NOMO-1 (cell line): ENCODE measurements at regions not wholly inside any gene's neighbourhood (a gene's known extent, or its start where the extent isn't known, plus 50 kb on each side); places are given as distances from the start of the nearest gene placed in this dataset.
A peak's percentile ranks its signal among the peaks of the same experiment; 100 is the strongest.

Experiments used
- DNase-seq, 2 experiments: peaks; one replicate each; lab custom pipeline; 2025; ENCODE audit not compliant: unreplicated experiment in 2 of 2; lab: John Stamatoyannopoulos, UW

DNA sequence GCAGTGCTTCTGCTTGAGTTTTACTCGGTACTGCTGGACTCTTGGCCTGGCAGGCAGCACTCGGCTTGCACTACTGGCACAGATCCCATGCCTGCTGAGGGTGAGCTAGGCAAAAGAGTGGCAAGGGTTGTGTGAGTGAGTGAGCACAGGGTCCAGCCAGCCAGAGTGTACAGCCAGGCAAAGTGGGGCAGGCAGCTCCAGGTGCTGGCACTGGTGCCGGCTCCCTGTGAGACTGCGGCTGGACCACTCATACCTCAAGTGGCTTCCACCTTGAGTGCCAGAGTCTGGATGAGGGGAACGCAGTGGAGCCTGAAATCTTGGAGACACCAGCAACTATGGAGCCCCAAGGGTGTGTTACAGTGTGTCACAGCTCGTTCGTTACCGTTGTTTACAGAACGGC, 1451.9 kb upstream of the AGA start:
- no peak for DNase-seq

- no peak for DNase-seq
Observed at GRCh38 chr4:178899084-178899483, 1456.8 kb upstream of the AGA start.

GRCh38 chr4:178917756-178918155, 1475.5 kb upstream of the AGA start:
- DNase-seq = no peak

DNA sequence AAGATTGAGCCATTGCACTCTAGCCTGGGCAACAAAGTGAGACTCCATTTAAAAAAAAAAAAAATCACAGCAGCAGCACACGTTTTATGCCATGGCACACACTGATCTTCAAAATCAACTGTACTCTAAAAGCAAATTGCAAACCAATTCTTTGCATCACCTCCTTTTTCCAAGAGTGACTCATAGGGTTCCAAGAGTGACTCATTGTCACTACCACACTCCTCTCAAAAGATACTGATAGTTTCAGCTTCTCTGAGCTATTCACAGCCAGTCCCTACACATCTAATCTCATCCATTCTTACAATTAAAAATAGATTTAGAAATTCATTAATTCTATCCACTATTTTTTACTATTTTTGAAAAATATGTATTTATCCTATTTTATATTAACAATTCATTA, 1494.9 kb upstream of the AGA start:
- DNase-seq = no peak

DNA sequence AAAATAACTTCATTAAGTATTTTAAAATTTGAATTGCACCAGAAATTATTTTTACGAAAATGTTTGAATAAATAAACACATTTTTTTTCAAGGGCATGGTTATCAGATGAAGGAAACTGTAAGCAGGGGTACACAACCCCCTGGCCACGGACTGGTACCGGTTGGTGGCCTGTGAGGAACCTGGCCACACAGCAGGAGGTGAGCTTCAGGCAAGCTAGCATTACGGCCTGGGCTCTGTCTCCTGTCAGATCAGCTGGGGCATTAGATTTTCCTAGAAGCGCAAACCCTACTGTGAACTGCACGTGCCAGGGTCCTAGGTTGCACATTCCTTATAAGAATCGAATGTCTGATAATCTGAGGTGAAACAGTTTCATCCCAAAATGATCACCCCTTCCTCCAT, 1499.7 kb upstream of the AGA start:
- DNase-seq = no peak

- DNase-seq = no peak
Observed at GRCh38 chr4:178953447-178954120, 1511.3 kb upstream of the AGA start.

- no peak for DNase-seq
Observed at GRCh38 chr4:178955614-178956013, 1513.4 kb upstream of the AGA start.

- no peak for DNase-seq
Observed at GRCh38 chr4:178958725-178959440, 1516.6 kb upstream of the AGA start.

DNA sequence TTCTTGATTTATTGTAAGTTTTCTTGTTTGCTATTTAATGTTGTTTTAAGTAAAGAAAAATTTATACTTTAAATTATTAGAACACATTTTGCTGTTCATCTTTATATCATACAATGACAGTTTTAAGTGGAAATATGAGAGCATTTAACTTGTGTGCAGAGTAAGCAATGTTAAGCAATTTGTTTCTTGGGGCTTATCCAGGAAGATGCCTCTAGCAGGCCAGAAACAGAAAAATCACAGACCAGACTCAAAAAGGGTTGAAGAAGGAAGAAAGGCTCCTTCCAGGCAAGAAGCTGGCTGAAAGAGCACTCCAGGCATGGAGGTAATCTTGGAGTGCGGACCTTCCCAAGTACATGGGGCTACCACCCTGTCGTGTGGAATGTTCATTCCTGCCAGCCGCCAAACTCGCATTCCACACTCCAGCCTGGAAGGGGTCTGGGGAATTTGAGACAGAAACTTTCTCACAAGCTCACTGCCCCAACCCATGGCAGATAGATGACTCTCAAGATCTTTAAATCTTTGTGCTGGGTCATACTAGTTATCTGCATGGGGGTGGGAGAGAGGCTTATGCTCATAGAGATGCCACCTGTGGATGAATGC, 1521.3 kb upstream of the AGA start:
- no peak for DNase-seq

GRCh38 chr4:178966644-178967043, 1524.4 kb upstream of the AGA start:
- DNase-seq = no peak

DNA sequence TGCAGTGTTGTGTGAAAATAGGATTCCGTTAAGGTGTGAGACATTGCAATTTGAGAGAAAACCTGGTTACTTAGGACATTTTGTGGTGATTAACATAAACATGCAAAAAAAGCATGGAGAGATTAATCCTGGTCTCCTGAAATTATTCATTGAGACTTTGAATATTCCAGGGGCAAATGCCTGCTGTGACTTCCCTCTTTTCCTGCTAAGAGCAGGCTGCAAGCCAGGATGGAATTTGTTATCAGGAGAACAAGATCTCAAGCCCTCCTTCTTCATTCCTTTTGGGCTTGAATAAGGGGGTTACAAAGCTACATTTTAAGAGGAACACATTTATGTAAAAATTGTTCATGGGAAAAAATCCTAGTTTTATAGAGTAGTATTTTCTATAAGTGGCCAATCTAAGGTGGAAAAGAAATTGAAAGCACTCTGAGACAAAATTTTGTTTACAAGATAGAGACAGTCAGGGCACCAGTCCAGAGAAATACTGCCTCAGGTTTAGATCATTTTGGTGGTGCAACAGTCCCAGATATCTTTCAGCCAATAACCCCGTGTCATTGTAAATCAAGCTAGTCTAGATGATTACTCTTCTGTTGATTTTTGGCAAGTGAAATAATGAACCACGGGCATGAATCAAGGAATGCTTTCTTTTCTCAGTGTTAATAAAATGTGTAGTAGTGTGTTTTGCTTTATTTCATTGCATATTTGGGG, 1528.3 kb upstream of the AGA start:
- no peak for DNase-seq

DNA sequence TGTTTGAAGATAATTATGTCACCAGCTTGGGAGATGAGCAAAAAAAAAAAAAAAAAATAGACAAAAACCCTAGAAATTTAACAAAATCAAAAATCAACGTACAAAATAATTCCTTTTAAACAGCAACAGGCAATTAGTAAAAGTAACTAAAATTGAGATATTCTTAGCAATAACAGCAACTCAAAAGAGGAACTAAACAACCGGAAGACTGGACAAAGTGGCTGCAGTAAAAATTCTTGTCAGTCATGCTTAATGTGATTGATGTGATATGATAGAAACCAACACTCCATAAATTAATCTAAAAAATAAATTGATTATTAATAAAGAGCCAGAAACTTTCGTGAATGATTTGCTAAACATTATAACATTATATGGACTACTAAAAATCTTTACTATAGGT, 1534.6 kb upstream of the AGA start:
- peak in 1 of 2 experiments; percentile 32 for DNase-seq

DNA sequence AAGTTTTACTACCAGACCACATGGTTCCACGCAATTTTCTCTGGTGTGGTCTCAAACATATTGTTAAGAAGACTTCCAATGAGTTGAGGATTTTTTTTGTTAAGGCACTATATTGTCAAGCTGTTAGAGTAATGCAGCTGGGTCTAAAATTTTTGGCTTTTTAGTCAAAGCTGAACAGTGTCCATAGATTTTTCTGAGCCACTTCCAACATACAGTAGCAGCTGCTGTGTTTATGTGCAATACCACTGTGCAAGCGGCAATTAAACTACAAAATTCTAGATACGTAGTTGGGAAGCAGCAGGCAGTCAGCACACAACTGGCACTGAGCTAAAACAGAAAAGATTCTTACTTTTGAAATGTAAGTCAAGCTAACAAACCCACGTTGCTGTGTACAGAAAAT, 1551.1 kb upstream of the AGA start:
- no peak for DNase-seq

GRCh38 chr4:179001918-179002317, 1559.7 kb upstream of the AGA start:
- DNase-seq = no peak

DNA sequence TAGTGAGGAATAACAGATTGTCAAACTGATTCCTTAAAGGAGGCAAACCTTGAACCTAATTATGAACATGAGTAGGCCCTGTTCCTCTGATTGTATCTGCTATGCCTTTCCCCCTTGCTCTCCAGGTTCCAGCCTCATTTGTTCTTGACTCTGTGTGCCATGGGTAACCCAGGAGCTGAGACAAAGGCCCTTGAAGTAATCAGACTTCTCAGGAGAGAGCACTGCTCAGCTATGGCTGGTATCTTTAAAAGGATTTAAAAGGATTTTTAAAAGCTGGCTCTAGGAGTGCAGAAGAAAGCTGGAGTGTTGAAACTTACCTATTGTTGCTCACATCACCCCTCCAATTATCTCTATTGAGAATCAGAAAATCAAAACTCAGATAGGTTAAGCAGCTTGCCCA, 1565.5 kb upstream of the AGA start:
- DNase-seq = no peak

DNA sequence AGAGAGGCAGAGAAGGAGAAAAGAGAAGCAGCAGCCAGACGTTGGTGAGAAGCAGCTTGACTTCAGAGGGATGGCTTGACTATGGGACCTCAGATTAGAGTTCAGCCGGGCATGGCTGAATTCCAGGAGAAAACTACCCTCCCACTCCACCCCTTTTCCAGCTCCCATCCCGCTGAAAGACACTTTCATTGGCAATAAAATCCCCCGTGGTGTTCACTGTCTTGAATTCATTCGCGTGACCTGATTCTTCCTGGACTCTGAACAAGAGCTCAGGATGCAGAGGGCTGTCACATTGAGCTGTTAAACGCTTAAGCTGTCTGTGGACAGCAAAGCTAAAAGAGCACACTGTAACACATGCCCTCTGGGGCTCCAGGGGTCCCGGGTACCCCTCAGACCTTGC, 1575.3 kb upstream of the AGA start:
- DNase-seq = no peak

DNA sequence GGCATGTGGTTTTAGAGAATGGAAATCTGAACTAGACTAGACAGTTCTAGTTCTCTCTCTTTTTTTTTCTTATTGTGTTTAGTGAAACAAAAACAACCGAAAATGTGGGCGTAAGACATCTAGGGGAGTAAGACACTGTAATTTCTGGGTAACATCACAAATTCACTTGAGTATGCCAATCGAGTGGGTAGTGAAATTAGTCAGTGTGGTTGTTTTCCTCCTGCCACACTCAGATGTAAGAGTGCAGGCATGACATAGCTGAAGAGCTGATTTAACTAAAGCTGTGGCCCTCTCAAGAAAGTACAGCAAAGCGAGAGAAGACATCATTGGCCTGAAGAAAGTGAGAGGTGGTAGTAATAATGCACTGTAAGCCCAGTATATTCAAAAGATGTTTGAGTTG, 1585.3 kb upstream of the AGA start:
- no peak for DNase-seq

GRCh38 chr4:179028321-179028720, 1586.1 kb upstream of the AGA start:
- DNase-seq = no peak

- no peak for DNase-seq
Observed at GRCh38 chr4:179029683-179030082, 1587.4 kb upstream of the AGA start.

DNA sequence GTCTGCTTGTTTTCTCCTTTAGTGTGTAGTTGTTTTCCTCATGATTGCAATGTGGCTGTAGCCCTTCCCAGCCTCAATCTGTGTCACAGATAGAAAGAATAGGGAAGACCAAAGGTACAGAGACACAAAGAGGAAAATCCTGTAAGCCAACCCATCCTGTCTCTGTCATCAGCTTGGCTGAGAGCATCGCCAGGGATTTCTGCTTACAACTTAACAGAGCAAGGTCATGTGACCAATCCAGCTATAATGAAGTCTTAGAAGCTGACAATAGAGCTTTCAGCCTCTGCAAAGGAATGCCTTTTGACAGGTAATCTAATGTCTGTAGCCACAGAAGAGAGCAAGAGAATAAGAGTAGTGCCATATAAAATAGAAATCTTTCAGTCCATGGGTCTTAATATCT, 1598.0 kb upstream of the AGA start:
- DNase-seq = no peak

GRCh38 chr4:179048839-179049453, 1606.7 kb upstream of the AGA start:
- DNase-seq = no peak
